CD1c-positive myeloid dendritic cell (primary cell): ENCODE measurements at regions not wholly inside any gene's neighbourhood (a gene's known extent, or its start where the extent isn't known, plus 50 kb on each side); places are given as distances from the start of the nearest gene placed in this dataset.

Experiments
- DNase-seq: peaks from one replicate; pipeline ENCODE4 v3.0.0-alpha.2; 2016; ENCODE audit errors: extremely low spot score

DNA sequence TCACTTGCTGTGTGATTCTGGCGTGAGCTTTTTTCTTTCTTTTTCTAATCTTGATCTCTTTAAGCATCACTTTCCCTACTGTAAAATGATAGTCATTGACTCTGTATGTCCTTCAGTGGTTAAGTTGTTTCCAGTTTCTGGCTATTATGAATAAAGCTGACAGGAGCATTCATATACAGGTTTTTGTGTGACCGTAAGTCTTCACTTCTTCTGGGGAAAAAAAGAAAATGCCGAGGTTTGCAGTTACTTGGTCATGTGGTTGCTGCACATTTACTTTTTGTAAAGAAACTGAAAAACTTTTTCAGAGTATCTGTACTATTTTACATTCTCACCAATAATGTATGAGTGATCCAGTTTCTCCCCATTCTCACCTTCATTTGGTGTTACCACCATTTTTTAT lies 247.4 kb upstream of the RBMS3 start:
- DNase-seq: no peak

DNA sequence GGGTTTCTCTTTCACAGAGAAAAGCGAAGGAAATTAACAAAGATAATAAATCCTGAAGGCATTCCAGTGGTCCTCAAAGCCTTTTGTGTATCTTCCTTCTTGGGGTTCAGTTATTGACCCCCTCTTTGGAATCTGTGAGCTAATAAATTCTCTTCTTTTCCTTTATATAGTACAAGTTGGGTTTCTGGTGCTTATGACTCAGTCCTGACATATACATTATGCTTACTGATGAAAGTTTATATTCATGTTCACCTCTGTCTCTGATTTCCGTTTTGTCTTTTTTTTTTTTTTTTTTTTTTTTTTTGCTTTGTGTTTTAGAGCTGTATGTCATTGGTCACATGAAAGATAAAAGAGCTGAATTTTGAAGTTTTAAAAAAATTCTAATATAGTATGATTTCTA lies 230.7 kb upstream of the RBMS3 start:
- no peak for DNase-seq

DNA sequence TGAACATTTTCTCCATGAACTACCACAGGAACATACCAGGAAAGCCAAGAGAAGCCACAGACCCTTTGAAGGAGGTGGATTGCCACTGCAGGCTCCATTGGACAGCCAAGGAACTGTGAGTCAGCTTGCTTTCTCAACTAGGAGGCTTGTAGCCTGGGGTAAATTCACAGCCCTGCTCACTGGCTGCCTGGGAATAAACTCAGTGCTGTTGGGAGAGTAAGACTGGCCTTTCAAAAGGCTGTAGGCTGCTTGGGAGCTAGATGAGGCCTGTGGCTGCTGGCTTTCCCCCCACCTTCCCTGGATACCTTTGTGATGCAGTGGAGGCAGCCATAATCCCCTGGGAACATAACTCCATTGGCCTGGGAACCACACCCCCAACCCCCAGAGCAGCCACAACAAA lies 223.5 kb upstream of the RBMS3 start:
- DNase-seq: no peak

GRCh38 chr3:29064085-29064484 lies 216.8 kb upstream of the RBMS3 start:
- DNase-seq: no peak

DNA sequence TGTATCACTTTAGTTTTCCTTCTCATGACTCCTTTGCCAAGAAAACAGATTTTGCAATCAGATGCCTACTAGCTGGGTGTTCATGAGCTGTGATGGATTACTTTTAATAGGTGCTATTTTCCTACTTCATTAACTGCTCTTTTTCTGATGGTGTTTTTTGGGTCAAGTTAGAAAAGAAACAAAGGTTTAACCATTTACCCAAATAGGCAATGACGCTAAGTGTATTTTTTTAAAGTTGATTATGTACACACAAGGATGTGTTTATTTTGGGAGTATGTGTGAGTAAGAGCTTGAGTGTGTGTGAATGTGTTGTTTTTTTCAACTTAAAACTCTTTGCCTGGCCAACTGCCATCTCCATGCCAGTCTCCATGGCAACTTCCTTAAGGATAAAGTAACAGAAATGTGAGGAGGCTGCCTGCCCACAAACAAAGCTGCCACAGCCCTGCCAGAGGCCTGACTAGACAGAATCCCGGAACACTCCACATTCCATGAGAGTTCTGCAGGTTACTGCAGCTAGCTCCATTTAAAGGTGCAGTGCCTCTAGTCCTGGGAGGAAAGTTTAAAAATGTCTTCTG lies 215.6 kb upstream of the RBMS3 start:
- no peak for DNase-seq

GRCh38 chr3:29067007-29067406 lies 213.9 kb upstream of the RBMS3 start:
- no peak for DNase-seq

DNA sequence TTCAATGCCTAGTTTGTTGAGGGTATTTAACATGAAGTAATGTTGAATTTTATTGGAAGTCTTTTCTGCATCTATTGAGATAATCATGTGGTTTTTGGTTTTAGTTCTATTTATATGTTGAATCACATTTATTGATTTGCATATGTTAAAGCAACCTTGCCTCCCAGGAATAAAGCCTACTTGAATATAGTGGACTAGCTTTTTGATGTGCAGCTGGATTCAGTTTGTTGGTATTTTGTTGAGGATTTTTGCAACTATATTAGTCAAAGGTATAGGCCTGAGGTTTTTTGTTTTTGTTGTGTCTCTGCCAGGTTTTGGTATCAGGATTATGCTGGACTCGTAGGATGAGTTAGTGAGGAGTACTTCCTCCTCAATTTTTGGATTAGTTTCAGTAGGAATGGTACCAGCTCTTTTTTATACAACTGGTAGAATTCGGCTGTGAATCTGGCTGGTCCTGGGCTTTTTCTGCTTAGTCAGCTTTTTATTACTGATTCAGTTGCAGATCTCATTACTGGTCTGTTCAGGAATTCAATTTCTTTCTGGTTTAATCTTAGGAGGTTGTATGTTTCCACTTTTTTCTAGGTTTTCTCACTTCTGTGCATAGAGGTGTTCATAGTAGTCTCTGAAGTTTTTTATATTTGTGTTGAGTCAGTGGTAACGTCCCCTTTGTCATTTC lies 209.8 kb upstream of the RBMS3 start:
- DNase-seq: no peak

GRCh38 chr3:29072611-29073010 lies 208.3 kb upstream of the RBMS3 start:
- DNase-seq: no peak

- no peak for DNase-seq
Observed at GRCh38 chr3:29077356-29077755, 203.5 kb upstream of the RBMS3 start.

DNA sequence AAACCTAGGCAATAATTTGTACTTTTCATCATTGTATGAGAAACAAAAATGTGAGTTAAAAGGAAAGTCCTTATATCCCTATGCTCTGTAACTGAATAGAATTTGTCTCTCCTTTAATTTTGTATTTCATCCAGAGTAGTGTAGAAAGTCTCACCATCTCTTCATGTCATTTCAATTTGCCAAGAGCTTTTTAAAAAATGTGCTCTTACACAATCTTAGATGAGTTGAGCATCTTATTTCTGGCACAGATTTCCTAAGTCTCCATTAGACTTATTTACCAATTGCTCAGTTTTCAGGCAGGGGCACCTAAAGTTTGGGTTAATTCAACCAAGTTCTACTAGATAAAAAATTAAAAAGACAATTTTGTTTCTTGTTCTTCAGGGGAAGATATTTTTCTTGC lies 201.5 kb upstream of the RBMS3 start:
- no peak for DNase-seq

DNA sequence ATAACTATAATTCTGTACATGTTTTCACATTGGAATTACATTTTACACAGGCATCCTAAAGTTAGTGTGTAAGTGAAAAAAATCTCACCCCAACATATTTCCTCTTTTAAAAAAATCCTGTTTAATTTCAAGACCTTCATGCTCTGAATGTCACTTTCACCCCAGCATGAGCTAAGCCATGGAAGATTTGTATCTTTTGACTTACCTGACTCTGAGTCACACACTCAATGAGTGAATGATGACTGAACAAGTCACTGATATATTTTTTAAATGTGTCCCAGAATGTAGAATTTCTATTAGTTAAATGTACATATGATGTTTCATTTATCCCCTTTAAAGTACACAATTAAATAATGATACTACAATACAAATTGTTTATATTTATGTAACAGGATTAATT lies 199.9 kb upstream of the RBMS3 start:
- DNase-seq: no peak

GRCh38 chr3:29083081-29083480 lies 197.8 kb upstream of the RBMS3 start:
- DNase-seq: no peak

- no peak for DNase-seq
Observed at GRCh38 chr3:29083676-29084075, 197.2 kb upstream of the RBMS3 start.

GRCh38 chr3:29088579-29088978 lies 192.3 kb upstream of the RBMS3 start:
- DNase-seq: no peak

DNA sequence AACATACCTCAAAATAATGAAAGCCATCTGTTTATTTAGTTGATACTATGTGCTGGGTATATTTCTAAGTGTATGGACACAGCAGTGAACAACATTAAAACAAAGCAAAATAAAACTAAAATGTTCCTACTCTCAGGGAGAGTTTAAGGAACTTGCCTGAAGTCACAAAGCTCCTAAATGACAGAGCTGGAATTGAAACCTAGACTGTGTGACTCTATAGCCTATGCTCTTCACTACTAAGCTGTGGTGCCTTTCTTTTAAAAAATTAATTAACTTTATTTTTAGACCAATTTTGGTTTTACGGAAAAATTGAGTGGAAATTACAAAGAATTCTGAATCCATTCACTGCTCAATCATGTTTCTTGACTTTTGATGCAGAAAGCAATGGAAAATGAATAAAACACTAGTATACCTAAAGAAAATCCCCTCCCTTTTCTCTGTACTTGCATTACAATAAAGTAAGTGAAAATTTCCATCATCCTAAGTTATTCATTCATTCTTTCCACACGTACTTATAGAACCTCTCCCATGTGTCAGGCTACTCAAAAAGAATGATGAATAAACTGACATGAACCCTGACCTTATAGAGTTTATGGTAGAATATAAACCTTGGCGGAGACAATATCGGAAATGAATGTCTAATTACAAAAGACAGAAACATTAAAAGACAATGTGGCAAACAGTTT lies 189.8 kb upstream of the RBMS3 start:
- DNase-seq: no peak

GRCh38 chr3:29091599-29092189 lies 189.2 kb upstream of the RBMS3 start:
- DNase-seq: no peak

DNA sequence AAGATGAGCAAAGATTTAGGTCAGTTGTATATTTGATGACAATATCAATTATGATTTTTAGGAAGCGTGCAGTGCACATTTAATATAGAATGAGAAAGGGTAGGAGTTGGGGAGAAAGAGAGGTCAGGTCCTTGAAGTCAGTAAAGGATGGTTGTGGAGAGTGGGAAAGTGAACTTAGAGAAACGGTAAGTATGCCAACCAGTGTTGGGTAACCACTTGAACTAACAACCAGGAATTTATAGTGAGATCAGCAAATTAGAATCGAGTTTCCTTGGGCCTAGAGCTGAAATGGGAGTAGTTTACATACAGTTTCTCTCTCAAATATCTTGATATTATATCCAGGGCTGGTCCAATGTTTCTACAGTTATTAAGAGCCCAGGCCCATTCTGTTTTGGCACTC lies 188.5 kb upstream of the RBMS3 start:
- DNase-seq: no peak

GRCh38 chr3:29099296-29099695 lies 181.6 kb upstream of the RBMS3 start:
- no peak for DNase-seq

DNA sequence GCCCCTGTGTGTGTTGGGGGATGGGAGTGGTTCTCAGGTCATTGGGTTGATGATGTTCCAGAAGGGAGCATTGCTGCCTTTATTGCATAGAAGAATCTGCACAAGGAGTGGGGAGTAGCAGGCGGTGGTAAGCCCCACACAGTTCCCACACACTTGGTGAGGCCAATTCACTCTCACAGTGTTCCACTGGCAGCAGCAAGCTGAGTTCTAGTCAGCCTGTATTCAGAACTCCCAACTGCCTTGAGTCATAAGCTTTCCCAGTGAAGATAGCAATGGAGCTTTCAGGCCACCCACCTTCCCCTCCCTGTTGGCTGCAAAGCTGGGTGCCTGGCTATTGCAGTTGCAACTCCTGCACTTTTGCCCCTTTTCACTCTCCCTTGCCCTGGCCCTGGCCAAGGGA lies 181.1 kb upstream of the RBMS3 start:
- DNase-seq: no peak

DNA sequence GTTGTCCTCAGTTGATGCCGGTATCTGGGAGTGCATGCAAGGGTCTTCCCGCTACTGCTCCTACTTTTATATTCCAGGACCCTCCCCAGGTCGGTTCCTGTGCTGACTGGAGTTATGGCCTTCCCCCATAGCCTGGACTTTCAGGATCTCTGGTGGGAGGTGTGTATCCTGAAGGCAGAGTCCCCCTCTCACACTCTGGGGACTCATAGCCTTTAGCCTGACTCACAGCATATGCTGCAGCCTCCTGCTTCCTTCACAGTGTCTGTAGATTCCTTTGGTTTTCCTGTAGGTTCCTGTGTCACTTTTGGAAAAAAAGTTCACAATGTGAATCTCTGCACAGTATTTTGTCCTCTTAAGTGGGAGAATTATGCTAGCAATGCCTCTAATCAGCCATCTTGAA lies 180.6 kb upstream of the RBMS3 start:
- DNase-seq: no peak

GRCh38 chr3:29128001-29128400 lies 152.9 kb upstream of the RBMS3 start:
- DNase-seq: no peak

DNA sequence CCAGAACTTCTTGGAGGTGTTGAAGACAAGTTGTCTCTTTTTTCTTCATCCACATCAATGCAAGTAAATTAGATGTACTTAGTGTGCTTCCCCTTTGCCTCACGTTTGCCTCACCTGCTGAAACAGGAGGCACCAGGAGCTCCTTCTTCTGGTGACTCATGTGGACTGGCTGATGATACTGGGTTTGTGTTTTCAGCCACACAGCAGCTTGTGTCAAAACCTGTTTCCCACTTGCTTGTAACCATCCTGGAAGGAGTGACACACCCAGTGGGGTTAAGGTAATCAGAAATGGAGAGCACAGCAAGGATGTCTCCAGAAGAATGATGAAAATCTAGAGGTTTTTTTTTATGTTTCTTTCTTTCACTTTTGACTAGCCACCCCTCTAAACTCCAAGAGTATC lies 143.3 kb upstream of the RBMS3 start:
- DNase-seq: no peak

DNA sequence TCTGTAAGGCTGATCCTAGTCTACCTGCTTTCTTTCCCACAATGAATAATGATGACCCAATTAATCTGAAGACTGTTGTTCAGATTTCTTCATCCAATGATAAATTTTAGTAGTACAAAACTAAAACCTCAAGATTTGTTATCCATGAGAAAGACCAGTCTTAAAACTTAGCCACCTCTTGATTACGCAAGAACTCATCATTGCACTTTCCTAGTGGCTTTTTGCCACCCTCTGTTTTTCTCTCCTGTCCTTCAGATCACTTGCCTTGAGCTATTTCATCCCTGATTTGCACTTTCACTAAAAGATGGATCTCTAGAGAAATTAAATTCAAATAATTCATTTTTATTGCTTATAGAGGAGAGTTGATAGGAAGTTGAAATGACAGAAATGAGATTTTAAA lies 142.7 kb upstream of the RBMS3 start:
- no peak for DNase-seq
